SK-N-SH (cell line): ENCODE measurements at regions not wholly inside any gene's neighbourhood (a gene's known extent, or its start where the extent isn't known, plus 50 kb on each side); places are given as distances from the start of the nearest gene placed in this dataset.

ENCODE experiments used
- CTCF ChIA-PET: fragments of 300-600, 350-600 bp; formaldehyde crosslinking; extraction: SDS; loops from one replicate; lab custom pipeline; 2021; lab: Yijun Ruan, JAX
- POLR2A ChIA-PET: fragments of 350-600 bp; sonication (Branson Sonifier 250); formaldehyde crosslinking; extraction: SDS; loops from one replicate; lab custom pipeline; 2020; ENCODE audit warnings: antibody characterized with exemption, inconsistent platforms; lab: Yijun Ruan, JAX
- DNase-seq: peaks from one replicate; pipeline ENCODE4 v3.0.0; 2012
- H2AFZ ChIP-seq: fragments of 200-600 bp; sonication (generic); 2 replicates; pipeline ENCODE4 v1.8.1; 2016; ENCODE audit warnings: antibody characterized with exemption, mild to moderate bottlenecking, low read depth
- H3F3A ChIP-seq: fragments of 200-600 bp; sonication (generic); replicated peaks from 2 replicates; pipeline ENCODE3; 2016; ENCODE audit warnings: antibody characterized with exemption, mild to moderate bottlenecking; ENCODE audit not compliant: insufficient read depth
- H3K27ac ChIP-seq, 2 experiments: fragments of 200-500 bp in 1 of 2; fragments of 200-600 bp in 1 of 2; sonication (Bioruptor generic) in 1 of 2; sonication (generic), shearing (Covaris generic) in 1 of 2; 2 replicates each; pipeline versions ENCODE4 v1.5.1 to v1.6.1; 2014 to 2016; ENCODE audit warnings: low read depth in 2 of 2, inconsistent platforms in 1 of 2, low read length in 1 of 2, mild to moderate bottlenecking in 1 of 2, mixed read lengths in 1 of 2
- H3K27me3 ChIP-seq: fragments of 200-600 bp; sonication (generic), shearing (Covaris generic); 2 replicates; pipeline ENCODE4 v1.6.1; 2016; ENCODE audit warnings: mixed run types; ENCODE audit not compliant: insufficient read depth
- H3K36me3 ChIP-seq, 2 experiments: fragments of 200-500 bp in 1 of 2; fragments of 200-600 bp in 1 of 2; sonication (Bioruptor generic) in 1 of 2; sonication (generic) in 1 of 2; replicated peaks in 1 of 2; 2 replicates each; pipeline versions ENCODE3 to v1.5.1; 2014 to 2016; ENCODE audit warnings: low read length in 1 of 2, mild to moderate bottlenecking in 1 of 2; ENCODE audit not compliant: insufficient read depth in 2 of 2, control insufficient read depth in 1 of 2
- H3K4me1 ChIP-seq, 2 experiments: fragments of 200-500 bp in 1 of 2; fragments of 200-600 bp in 1 of 2; sonication (Bioruptor generic) in 1 of 2; sonication (generic), shearing (Covaris generic) in 1 of 2; 2 replicates each; pipeline versions ENCODE4 v1.5.1 to v1.6.1; 2014 to 2016; ENCODE audit warnings: low read depth in 1 of 2, low read length in 1 of 2, mixed run types in 1 of 2; ENCODE audit not compliant: insufficient read depth in 2 of 2, control insufficient read depth in 1 of 2
- H3K4me2 ChIP-seq: fragments of 200-600 bp; sonication (generic), shearing (Covaris generic); 2 replicates; pipeline ENCODE4 v1.6.1; 2017; ENCODE audit warnings: mixed run types
- H3K4me3 ChIP-seq, 2 experiments: fragments of 200-500 bp in 1 of 2; fragments of 200-600 bp in 1 of 2; sonication (Bioruptor generic) in 1 of 2; sonication (generic), shearing (Covaris generic) in 1 of 2; 2 replicates each; pipeline versions ENCODE4 v1.5.1 to v1.8.1; 2014 to 2016; ENCODE audit warnings: low read depth in 2 of 2, inconsistent platforms in 1 of 2, low read length in 1 of 2, mild to moderate bottlenecking in 1 of 2, mixed read lengths in 1 of 2, moderate library complexity in 1 of 2
- H3K79me2 ChIP-seq: fragments of 200-600 bp; sonication (generic); 2 replicates; pipeline ENCODE4 v1.8.1; 2017; ENCODE audit warnings: mild to moderate bottlenecking; ENCODE audit not compliant: insufficient read depth
- H3K9ac ChIP-seq: fragments of 200-600 bp; sonication (generic); 2 replicates; pipeline ENCODE4 v1.6.1; 2017; ENCODE audit warnings: mixed run types
- H3K9me2 ChIP-seq: fragments of 200-600 bp; sonication (generic); 2 replicates; pipeline ENCODE4 v1.6.1; 2017; ENCODE audit warnings: mixed run types
- H3K9me3 ChIP-seq: fragments of 200-600 bp; sonication (generic); 2 replicates; pipeline ENCODE4 v1.6.1; 2017; ENCODE audit warnings: mixed run types, mild to moderate bottlenecking, moderate library complexity
- H4K20me1 ChIP-seq: fragments of 200-600 bp; sonication (generic); 2 replicates; pipeline ENCODE4 v1.6.1; 2017; ENCODE audit warnings: mild to moderate bottlenecking, mixed run types; ENCODE audit not compliant: insufficient read depth
- ELF1 ChIP-seq: IDR thresholded peaks from 2 replicates; pipeline ENCODE4 v1.4.0; 2012
- EP300 ChIP-seq, 2 experiments: IDR thresholded peaks; 2 replicates each; pipeline versions ENCODE4 v1.4.0 to v1.6.1; 2012; ENCODE audit warnings: borderline replicate concordance in 1 of 2, low read depth in 1 of 2, low read length in 1 of 2
- FOSL2 ChIP-seq: IDR thresholded peaks from 2 replicates; pipeline ENCODE4 v1.4.0; 2012; ENCODE audit warnings: low read depth, mild to moderate bottlenecking, moderate library complexity, borderline replicate concordance
- FOXM1 ChIP-seq: IDR thresholded peaks from 2 replicates; pipeline ENCODE4 v1.4.0; 2012; ENCODE audit warnings: low read depth, mild to moderate bottlenecking
- GABPA ChIP-seq: IDR thresholded peaks from 2 replicates; pipeline ENCODE4 v1.4.0; 2012; ENCODE audit warnings: low read depth, mild to moderate bottlenecking
- JUND ChIP-seq: IDR thresholded peaks from 2 replicates; pipeline ENCODE4 v1.4.0; 2012
- MEF2A ChIP-seq: IDR thresholded peaks from 2 replicates; pipeline ENCODE4 v1.4.0; 2012; ENCODE audit warnings: low read depth, borderline replicate concordance
- PBX3 ChIP-seq: IDR thresholded peaks from 2 replicates; pipeline ENCODE4; 2012
- RFX5 ChIP-seq: IDR thresholded peaks from 2 replicates; pipeline ENCODE4 v1.6.1; 2012; ENCODE audit warnings: mild to moderate bottlenecking, improper control_type of control experiment, low read length
- SIN3A ChIP-seq: IDR thresholded peaks from 2 replicates; pipeline ENCODE4 v1.6.1; 2012; ENCODE audit warnings: low read depth, mild to moderate bottlenecking, low read length, moderate library complexity, borderline replicate concordance
- TCF12 ChIP-seq: IDR thresholded peaks from 2 replicates; pipeline ENCODE4 v1.4.0; 2012
- TEAD4 ChIP-seq: IDR thresholded peaks from 2 replicates; pipeline ENCODE4 v1.4.0; 2012; ENCODE audit warnings: mild to moderate bottlenecking, borderline replicate concordance; ENCODE audit not compliant: insufficient read depth
- ZBTB33 ChIP-seq: IDR thresholded peaks from 2 replicates; pipeline ENCODE4 v1.4.0; 2012; ENCODE audit warnings: low read depth, borderline replicate concordance
- WGBS: methylation state at CpG from one replicate; pipeline ENCODE4 v1.1.6; 2017; ENCODE audit warnings: low lambda C conversion rate; 5-methylcytosine and 5-hydroxymethylcytosine counted together
- TF ChIP-seq, protein P1 (sequence below): IDR thresholded peaks from 2 replicates; pipeline ENCODE4 v1.4.0; 2012; ENCODE audit warnings: low read depth, borderline replicate concordance

DNA sequence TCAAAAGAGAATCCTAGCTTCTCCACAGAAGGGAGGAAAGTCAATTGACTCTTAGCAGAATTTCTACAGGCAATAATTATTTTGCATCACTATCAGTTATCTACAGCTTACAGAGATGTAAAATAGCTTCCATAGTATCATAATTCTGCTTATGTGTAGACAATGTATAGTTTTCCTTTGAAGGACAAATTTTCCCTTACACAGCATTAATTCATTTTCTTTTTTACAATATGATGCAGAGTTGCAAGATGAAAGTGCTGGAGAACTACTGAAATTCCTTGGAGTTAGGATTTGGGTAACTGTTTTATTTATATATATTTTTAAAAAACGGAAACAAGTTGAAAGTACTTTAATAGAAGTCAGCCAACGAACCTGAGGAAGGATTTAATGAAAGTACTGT lies 111.0 kb upstream of the CPHXL start:
- Histone ChIP-seq H3K79me2 (no peaks in the 10 kb centered on the region; the same call in 1 of the 2 replicates), H4K20me1 (no peaks in the 10 kb centered on the region), H3K36me3 (no peaks in the 10 kb centered on the region), H3K4me1 (no peaks in the 10 kb centered on the region), H3K9ac (no peak overlapping the region), H3K4me2 (no peak overlapping the region), H3K9me2 (no peaks in the 10 kb centered on the region)
- no peak for DNase-seq
- TF ChIP-seq, protein P1, sequence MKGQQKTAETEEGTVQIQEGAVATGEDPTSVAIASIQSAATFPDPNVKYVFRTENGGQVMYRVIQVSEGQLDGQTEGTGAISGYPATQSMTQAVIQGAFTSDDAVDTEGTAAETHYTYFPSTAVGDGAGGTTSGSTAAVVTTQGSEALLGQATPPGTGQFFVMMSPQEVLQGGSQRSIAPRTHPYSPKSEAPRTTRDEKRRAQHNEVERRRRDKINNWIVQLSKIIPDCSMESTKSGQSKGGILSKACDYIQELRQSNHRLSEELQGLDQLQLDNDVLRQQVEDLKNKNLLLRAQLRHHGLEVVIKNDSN: no peak
- TF ChIP-seq RFX5 (no peak), GABPA (no peak), PBX3 (no peak), ELF1 (no peak), EP300 (IDR thresholded peaks at IDR 0.05; ENCODE audit: borderline replicate concordance in 1 of 2, low read depth in 1 of 2, low read length in 1 of 2) (no peak), MEF2A (no peak), FOSL2 (no peak)
- TF ChIP-seq, all 33 proteins: peak for 0
- H3K9me3 ChIP-seq: no peaks in the 10 kb centered on the region
- no peak overlapping the region for H3K4me3 ChIP-seq
- CTCF ChIA-PET: no interaction called here
- WGBS: 0% methylated on average over 2 of the region's 2 CpGs
- no peaks in the 10 kb centered on the region for H3F3A ChIP-seq
- no peaks in the 10 kb centered on the region for H3K27me3 ChIP-seq
- POLR2A ChIA-PET: no interaction called here
- H3K27ac ChIP-seq: no peak overlapping the region
- H2AFZ ChIP-seq: no peak overlapping the region

- no peaks in the 10 kb centered on the region for H3F3A ChIP-seq
- no peak overlapping the region for H3K4me3 ChIP-seq
- no peaks in the 10 kb centered on the region for H3K36me3 ChIP-seq
- no peak overlapping the region for H3K9ac ChIP-seq
- H3K9me2 ChIP-seq: no peaks in the 10 kb centered on the region
- TF ChIP-seq FOXM1 (no peak), PBX3 (no peak), TCF12 (no peak), TEAD4 (no peak), SIN3A (no peak), RFX5 (no peak), JUND (no peak), ZBTB33 (no peak)
- TF ChIP-seq, protein P1: no peak
- H3K27ac ChIP-seq: no peak overlapping the region
- no peaks in the 10 kb centered on the region for H3K4me1 ChIP-seq
- no peaks in the 10 kb centered on the region for H4K20me1 ChIP-seq
- 0% methylated on average over 2 of the region's 2 CpGs for WGBS
- H3K79me2 ChIP-seq: no peaks in the 10 kb centered on the region; the same call in 1 of the 2 replicates
- H3K9me3 ChIP-seq: no peaks in the 10 kb centered on the region
- no peak overlapping the region for H2AFZ ChIP-seq
- H3K4me2 ChIP-seq: no peak overlapping the region
- H3K27me3 ChIP-seq: no peaks in the 10 kb centered on the region
- CTCF ChIA-PET: no interaction called here
- no peak for DNase-seq
- POLR2A ChIA-PET: no interaction called here
Observed at GRCh38 chr16:75837681-75838080, 111.4 kb upstream of the CPHXL start.
